MM.1S (cell line): ENCODE measurements at regions not wholly inside any gene's neighbourhood (a gene's known extent, or its start where the extent isn't known, plus 50 kb on each side); places are given as distances from the start of the nearest gene placed in this dataset.

Experiments
- DNase-seq: peaks from one replicate; pipeline ENCODE4 v3.0.0-alpha.2; 2015
- H2AFZ ChIP-seq: fragments of 300-600 bp; sonication (generic); 2 replicates; pipeline ENCODE4 v1.6.0; 2016; ENCODE audit warnings: antibody characterized with exemption, low read length
- H3F3A ChIP-seq: fragments of 300-600 bp; sonication (generic); 2 replicates; pipeline ENCODE4 v1.6.1; 2016; ENCODE audit warnings: mild to moderate bottlenecking, antibody characterized with exemption, low read length, moderate library complexity, mixed read lengths; ENCODE audit not compliant: insufficient read depth
- H3K27ac ChIP-seq: fragments of 300-600 bp; sonication (generic); 2 replicates; pipeline ENCODE4 v1.5.1; 2016; ENCODE audit warnings: mild to moderate bottlenecking, low read length
- H3K27me3 ChIP-seq: fragments of 300-600 bp; sonication (generic); replicated peaks from 2 replicates; pipeline ENCODE4 v1.6.0; 2016; ENCODE audit warnings: low read length; ENCODE audit not compliant: insufficient read depth
- H3K36me3 ChIP-seq: fragments of 300-600 bp; sonication (generic); replicated peaks from 2 replicates; pipeline ENCODE4 v1.6.1; 2016; ENCODE audit warnings: mild to moderate bottlenecking, low read length, mixed read lengths; ENCODE audit not compliant: insufficient read depth
- H3K4me1 ChIP-seq: fragments of 300-600 bp; sonication (generic); 2 replicates; pipeline ENCODE4 v1.6.1; 2016; ENCODE audit warnings: low read length, mixed read lengths
- H3K4me2 ChIP-seq: fragments of 300-600 bp; sonication (generic); 2 replicates; pipeline ENCODE4 v1.6.0; 2016; ENCODE audit warnings: low read depth, low read length
- H3K4me3 ChIP-seq: fragments of 300-600 bp; sonication (generic); 2 replicates; pipeline ENCODE4 v1.5.1; 2016; ENCODE audit warnings: low read length, mixed read lengths
- H3K79me2 ChIP-seq: fragments of 300-600 bp; sonication (generic); 2 replicates; pipeline ENCODE4 v1.6.1; 2016; ENCODE audit warnings: mixed run types, low read length, mixed read lengths
- H3K9ac ChIP-seq: fragments of 300-600 bp; sonication (generic); 2 replicates; pipeline ENCODE4 v1.6.1; 2016; ENCODE audit warnings: low read length, mixed read lengths
- H3K9me2 ChIP-seq: fragments of 300-600 bp; sonication (generic); replicated peaks from 2 replicates; pipeline ENCODE4 v1.6.1; 2016; ENCODE audit warnings: mild to moderate bottlenecking, low read length, mixed read lengths; ENCODE audit not compliant: insufficient read depth
- H3K9me3 ChIP-seq: fragments of 300-600 bp; sonication (generic); replicated peaks from 2 replicates; pipeline ENCODE4 v1.6.1; 2016; ENCODE audit warnings: mild to moderate bottlenecking, low read length, mixed read lengths; ENCODE audit not compliant: insufficient read depth
- H4K20me1 ChIP-seq: fragments of 300-600 bp; sonication (generic); 2 replicates; pipeline ENCODE4 v1.6.1; 2016; ENCODE audit warnings: mild to moderate bottlenecking, low read length, moderate library complexity, mixed read lengths; ENCODE audit not compliant: insufficient read depth
- CTCF ChIP-seq: fragments of 300-600 bp; sonication (generic); IDR thresholded peaks from 2 replicates; pipeline ENCODE4 v1.5.1; 2016; ENCODE audit warnings: antibody characterized with exemption, low read length, mixed read lengths
- EZH2 ChIP-seq: fragments of 300-600 bp; sonication (generic); optimal IDR thresholded peaks from 2 replicates; pipeline ENCODE3; 2017; ENCODE audit warnings: low read depth, mild to moderate bottlenecking, antibody characterized with exemption, low read length, mixed read lengths
- EZH2phosphoT487 ChIP-seq: fragments of 300-600 bp; sonication (generic); IDR thresholded peaks from 2 replicates; pipeline ENCODE4 v1.6.1; 2018; ENCODE audit warnings: antibody characterized with exemption, low read length

DNA sequence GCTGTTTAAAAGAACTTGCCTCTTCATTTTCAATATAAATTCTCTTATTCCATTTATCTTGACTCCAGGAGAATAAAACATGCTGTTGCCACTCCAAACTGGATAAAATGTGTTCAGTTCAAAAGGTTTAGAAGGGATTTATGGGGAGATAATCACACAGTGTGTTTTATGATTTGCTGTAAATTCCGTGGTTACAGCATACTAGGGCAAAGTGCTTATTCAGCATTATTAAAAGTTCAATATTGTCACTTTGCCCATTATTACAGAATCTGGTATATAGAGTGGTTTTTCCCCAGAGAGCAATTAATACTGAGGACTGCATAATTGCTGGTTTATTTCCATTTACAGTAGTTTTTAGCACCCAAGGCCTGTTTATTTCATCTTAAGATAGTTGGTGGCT is 780.9 kb upstream of the RAG2 start:
- Histone ChIP-seq H3K27ac (no peak overlapping the region), H3K4me3 (no peak overlapping the region), H3K9ac (no peak overlapping the region), H3K4me2 (no peak overlapping the region), H3K36me3 (no peaks in the 10 kb centered on the region), H3K79me2 (no peaks in the 10 kb centered on the region), H4K20me1 (no peaks in the 10 kb centered on the region), H2AFZ (no peak overlapping the region), H3K9me3 (no peaks in the 10 kb centered on the region), H3K9me2 (no peaks in the 10 kb centered on the region), H3F3A (no peaks in the 10 kb centered on the region), H3K27me3 (no peaks in the 10 kb centered on the region), H3K4me1 (no peaks in the 10 kb centered on the region)
- TF ChIP-seq EZH2phosphoT487 (no peak), EZH2 (no peak), CTCF (no peak)
- DNase-seq, result no peak

DNA sequence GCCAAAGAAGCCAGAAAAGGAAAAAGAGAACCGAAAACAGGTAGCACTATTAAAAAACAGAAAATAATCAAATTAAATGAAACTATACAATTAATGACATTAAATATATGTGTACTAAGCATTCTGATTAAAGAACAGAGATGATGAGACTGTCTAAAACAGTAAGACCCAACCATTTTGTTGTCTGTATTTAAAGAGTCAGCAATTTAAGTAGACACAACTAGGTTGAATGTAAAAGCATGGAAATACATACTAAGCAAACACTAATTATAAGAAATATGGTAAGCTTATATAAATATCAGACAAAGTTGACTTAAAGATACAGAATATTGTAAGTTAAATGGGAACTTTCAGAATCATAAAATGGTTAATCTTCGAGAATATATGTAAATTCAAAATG is 774.6 kb upstream of the RAG2 start:
- Histone ChIP-seq H3K36me3 (no peaks in the 10 kb centered on the region), H3K9me3 (no peaks in the 10 kb centered on the region), H3K9me2 (no peaks in the 10 kb centered on the region), H3K4me3 (no peak overlapping the region), H4K20me1 (no peaks in the 10 kb centered on the region), H3K4me2 (no peak overlapping the region), H3K27me3 (no peaks in the 10 kb centered on the region), H3F3A (no peaks in the 10 kb centered on the region), H2AFZ (no peak overlapping the region), H3K27ac (no peak overlapping the region), H3K9ac (no peak overlapping the region), H3K79me2 (no peaks in the 10 kb centered on the region), H3K4me1 (no peaks in the 10 kb centered on the region)
- DNase-seq, result no peak
- TF ChIP-seq EZH2phosphoT487 (no peak), CTCF (no peak), EZH2 (no peak)

DNA sequence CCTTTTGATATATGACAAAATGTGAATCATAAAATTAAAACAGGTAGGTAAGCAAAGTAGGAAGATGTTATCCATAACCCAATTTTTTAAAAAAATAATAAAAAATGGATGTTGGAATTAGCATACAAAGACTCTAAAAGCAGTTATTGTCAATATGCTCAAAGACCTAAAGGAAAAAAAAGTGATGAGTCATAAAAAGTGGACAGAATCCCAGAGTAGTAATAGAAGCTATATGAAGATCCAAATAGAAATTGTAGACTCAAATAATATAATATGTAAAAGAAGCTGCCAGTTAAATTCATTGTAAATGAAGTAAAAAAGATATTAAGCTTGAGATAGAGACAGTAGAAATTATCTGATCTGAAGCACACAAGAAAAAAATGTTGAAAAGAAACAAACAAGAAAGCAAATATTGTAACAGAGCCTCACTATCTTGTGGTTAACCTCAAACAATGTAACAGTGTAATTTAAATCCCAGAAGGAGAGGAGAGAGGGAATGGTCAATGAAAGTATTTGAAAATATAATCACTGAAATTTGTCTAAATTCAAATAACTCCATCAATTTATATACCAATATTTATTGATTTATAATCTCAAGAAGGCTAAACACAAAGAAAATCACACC is 773.4 kb upstream of the RAG2 start:
- Histone ChIP-seq H3K4me3 (no peak overlapping the region), H3F3A (no peaks in the 10 kb centered on the region), H3K9me2 (no peaks in the 10 kb centered on the region), H2AFZ (no peak overlapping the region), H3K36me3 (no peaks in the 10 kb centered on the region), H3K4me1 (no peaks in the 10 kb centered on the region), H3K79me2 (no peaks in the 10 kb centered on the region), H3K27me3 (no peaks in the 10 kb centered on the region), H3K9me3 (no peaks in the 10 kb centered on the region), H3K4me2 (no peak overlapping the region), H4K20me1 (no peaks in the 10 kb centered on the region), H3K27ac (no peak overlapping the region), H3K9ac (no peak overlapping the region)
- DNase-seq, result no peak
- TF ChIP-seq EZH2phosphoT487, result no peak
- TF ChIP-seq EZH2, result no peak
- no peak for TF ChIP-seq CTCF
